Retinal pigment epithelial cell (primary cell): ENCODE measurements at regions not wholly inside any gene's neighbourhood (a gene's known extent, or its start where the extent isn't known, plus 50 kb on each side); places are given as distances from the start of the nearest gene placed in this dataset.

ENCODE experiments used
- DNase-seq: peaks from one replicate; pipeline ENCODE4 v3.0.0-alpha.2; 2010; ENCODE audit warnings: low read depth
- H3K4me3 ChIP-seq: 2 replicates; pipeline ENCODE4 v1.5.1; 2011; ENCODE audit warnings: mild to moderate bottlenecking, low read length, control low read depth, moderate library complexity
- CTCF ChIP-seq: conservative IDR thresholded peaks from 2 replicates; pipeline ENCODE4 v1.5.1; 2011; ENCODE audit warnings: low read depth, low read length, control low read depth, inconsistent platforms

- no peak overlapping the region for H3K4me3 ChIP-seq
- DNase-seq, result no peak
- no peak for TF ChIP-seq CTCF
These were observed 112.4 kb upstream of the PPP2R2D start for GRCh38 chr10:131788386-131788785.

- DNase-seq, result no peak
- H3K4me3 ChIP-seq, result no peak overlapping the region
- no peak for TF ChIP-seq CTCF
These were observed 111.3 kb upstream of the PPP2R2D start for GRCh38 chr10:131789516-131789915.

DNA sequence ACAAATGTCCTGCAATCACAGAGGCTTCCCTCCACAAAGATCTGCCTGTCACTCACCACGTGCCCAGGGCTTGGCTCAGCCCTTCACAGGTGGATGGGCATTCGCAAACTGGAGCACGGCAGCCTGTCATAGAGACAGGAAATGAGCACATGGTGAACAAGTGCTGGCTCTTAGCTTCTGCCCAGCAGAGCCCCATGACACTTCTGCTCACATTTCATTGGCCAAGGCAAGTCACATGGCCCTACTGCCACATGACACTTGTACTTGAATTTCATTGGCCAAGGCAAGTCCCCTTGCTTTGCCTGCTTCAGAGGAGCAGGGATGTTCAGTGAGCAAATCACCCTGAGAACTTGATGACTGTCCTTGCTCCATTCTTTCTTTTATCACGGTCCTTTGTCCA is 110.8 kb upstream of the PPP2R2D start:
- no peak for TF ChIP-seq CTCF
- DNase-seq, result no peak
- H3K4me3 ChIP-seq, result no peak overlapping the region

GRCh38 chr10:131792011-131792651 is 108.7 kb upstream of the PPP2R2D start:
- no peak overlapping the region for H3K4me3 ChIP-seq
- no peak for TF ChIP-seq CTCF
- DNase-seq, result no peak

DNA sequence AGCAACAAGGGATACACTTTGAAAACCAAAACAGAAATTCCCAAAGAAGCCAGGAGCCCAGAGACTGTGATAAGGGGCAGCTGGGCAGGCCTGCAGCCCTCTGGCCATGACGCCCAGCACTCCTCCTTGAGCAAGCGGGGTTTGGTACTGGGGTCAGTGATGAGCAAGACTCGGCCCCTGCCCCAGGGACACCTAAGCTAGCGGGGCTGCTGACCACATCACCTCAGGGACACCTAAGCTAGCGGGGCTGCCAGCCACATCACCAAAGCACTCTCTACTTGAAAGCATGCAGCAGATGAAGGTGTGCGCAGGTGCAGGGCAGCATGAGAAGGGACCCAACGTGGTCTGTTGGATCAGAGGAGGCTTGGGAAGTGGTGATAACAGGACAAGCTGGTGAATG is 108.0 kb upstream of the PPP2R2D start:
- no peak for DNase-seq
- no peak overlapping the region for H3K4me3 ChIP-seq
- no peak for TF ChIP-seq CTCF

GRCh38 chr10:131795761-131796160 is 105.0 kb upstream of the PPP2R2D start:
- no peak for TF ChIP-seq CTCF
- DNase-seq, result no peak
- no peak overlapping the region for H3K4me3 ChIP-seq

GRCh38 chr10:131797626-131798025 is 103.2 kb upstream of the PPP2R2D start:
- no peak for DNase-seq

More at GRCh38 chr10:131797626-131798025, 103.2 kb upstream of the PPP2R2D start:
- no peak for TF ChIP-seq CTCF
- no peak overlapping the region for H3K4me3 ChIP-seq
